IMR-90 (cell line): ENCODE measurements at regions not wholly inside any gene's neighbourhood (a gene's known extent, or its start where the extent isn't known, plus 50 kb on each side); places are given as distances from the start of the nearest gene placed in this dataset.

ENCODE experiments used
- ATAC-seq: fragments of 200-7000 bp; cut with Tn5 transposase; 2 replicates; pipeline ENCODE4 v1.9.1; 2020; ENCODE audit warnings: low read depth, mild to moderate bottlenecking, moderate library complexity
- BruUV-seq: library from RNA; stranded (reverse); fragments of 400-500 nt; replicated peaks from 2 replicates; lab custom pipeline; 2021; lab: Mats Ljungman, UMichigan
- CTCF ChIA-PET: fragments of 300-600 bp; formaldehyde crosslinking; extraction: SDS; loops from one replicate; lab custom pipeline; 2021; ENCODE audit warnings: antibody characterized with exemption; lab: Yijun Ruan, JAX
- POLR2A ChIA-PET: fragments of 300-600 bp; sonication (Branson Sonifier 250); formaldehyde crosslinking; loops from one replicate; lab custom pipeline; 2022; ENCODE audit warnings: antibody characterized with exemption; ENCODE audit not compliant: unreplicated experiment; lab: Charles Lee
- DNase-seq: peaks from one replicate; pipeline ENCODE4 v3.0.0; 2013
- H2AFZ ChIP-seq: replicated peaks from 2 replicates; pipeline ENCODE3; 2013; ENCODE audit warnings: low read length, mild to moderate bottlenecking; ENCODE audit not compliant: poor library complexity
- H2AK5ac ChIP-seq: 2 replicates; pipeline ENCODE4 v1.6.1; 2013; ENCODE audit warnings: low read depth, low read length, inconsistent platforms
- H2AK9ac ChIP-seq: replicated peaks from 2 replicates; pipeline ENCODE3; 2013; ENCODE audit warnings: mild to moderate bottlenecking, low read depth, low read length, moderate library complexity; ENCODE audit not compliant: poor library complexity
- H2BK120ac ChIP-seq: 2 replicates; pipeline ENCODE4 v1.6.1; 2013; ENCODE audit warnings: low read depth, low read length, inconsistent platforms
- H2BK15ac ChIP-seq: 3 replicates; pipeline ENCODE4 v1.6.1; 2013; ENCODE audit warnings: low read depth, low read length, inconsistent platforms
- H2BK20ac ChIP-seq: 2 replicates; pipeline ENCODE4 v1.6.1; 2013; ENCODE audit warnings: low read depth, mild to moderate bottlenecking, inconsistent platforms, low read length, moderate library complexity
- H2BK5ac ChIP-seq: 2 replicates; pipeline ENCODE4 v1.6.1; 2013; ENCODE audit warnings: mild to moderate bottlenecking, low read depth, low read length, inconsistent platforms; ENCODE audit not compliant: poor library complexity, severe bottlenecking
- H3K14ac ChIP-seq: replicated peaks from 2 replicates; pipeline ENCODE4 v1.6.1; 2013; ENCODE audit warnings: low read depth, low read length, inconsistent platforms
- H3K18ac ChIP-seq: 2 replicates; pipeline ENCODE4 v1.6.1; 2013; ENCODE audit warnings: low read depth, low read length, control low read depth
- H3K23ac ChIP-seq: 2 replicates; pipeline ENCODE4 v1.6.1; 2013; ENCODE audit warnings: low read depth, low read length, inconsistent platforms
- H3K27ac ChIP-seq: 2 replicates; pipeline ENCODE4 v1.5.1; 2013; ENCODE audit warnings: mild to moderate bottlenecking, control low read depth, low read length; ENCODE audit not compliant: insufficient read depth
- H3K27me3 ChIP-seq: 2 replicates; pipeline ENCODE4 v1.6.1; 2013; ENCODE audit warnings: low read length; ENCODE audit not compliant: control insufficient read depth, insufficient read depth
- H3K36me3 ChIP-seq: 2 replicates; pipeline ENCODE4 v1.6.1; 2013; ENCODE audit warnings: low read length, mixed read lengths; ENCODE audit not compliant: control insufficient read depth, insufficient read depth
- H3K4ac ChIP-seq: 2 replicates; pipeline ENCODE4 v1.6.1; 2013; ENCODE audit warnings: low read depth, low read length, inconsistent platforms
- H3K4me1 ChIP-seq: 2 replicates; pipeline ENCODE4 v1.6.1; 2013; ENCODE audit warnings: low read length, mixed read lengths; ENCODE audit not compliant: control insufficient read depth, insufficient read depth
- H3K4me2 ChIP-seq: 2 replicates; pipeline ENCODE4 v1.6.1; 2013; ENCODE audit warnings: low read depth, mild to moderate bottlenecking, control low read depth, low read length, moderate library complexity
- H3K4me3 ChIP-seq: 2 replicates; pipeline ENCODE4 v1.5.1; 2013; ENCODE audit warnings: low read depth, mild to moderate bottlenecking, control low read depth, low read length, moderate library complexity; ENCODE audit not compliant: insufficient read depth
- H3K56ac ChIP-seq: 2 replicates; pipeline ENCODE4 v1.6.1; 2013; ENCODE audit warnings: low read length, inconsistent platforms; ENCODE audit not compliant: insufficient read depth; ENCODE audit errors: extremely low read depth
- H3K79me1 ChIP-seq, 2 experiments: 2 replicates each; pipeline ENCODE4 v1.6.1; 2013; ENCODE audit warnings: low read length in 2 of 2, inconsistent platforms in 1 of 2, low read depth in 1 of 2
- H3K9ac ChIP-seq: 2 replicates; pipeline ENCODE4 v1.6.1; 2013; ENCODE audit warnings: low read depth, low read length, control low read depth
- H3K9me1 ChIP-seq: 2 replicates; pipeline ENCODE4 v1.6.1; 2013; ENCODE audit warnings: low read length, inconsistent platforms; ENCODE audit not compliant: insufficient read depth
- H3K9me3 ChIP-seq: 2 replicates; pipeline ENCODE4 v1.6.1; 2013; ENCODE audit warnings: low read length; ENCODE audit not compliant: control insufficient read depth, insufficient read depth
- H4K20me1 ChIP-seq: 2 replicates; pipeline ENCODE4 v1.6.1; 2013; ENCODE audit warnings: low read length, inconsistent platforms; ENCODE audit not compliant: insufficient read depth
- H4K5ac ChIP-seq: 2 replicates; pipeline ENCODE4 v1.6.1; 2013; ENCODE audit warnings: mild to moderate bottlenecking, low read depth, low read length, control low read depth
- H4K8ac ChIP-seq, 2 experiments: 2 replicates each; pipeline ENCODE4 v1.6.1; 2013; ENCODE audit warnings: low read depth in 2 of 2, low read length in 2 of 2, control low read depth in 1 of 2, inconsistent platforms in 1 of 2
- H4K91ac ChIP-seq: 2 replicates; pipeline ENCODE4 v1.6.1; 2013; ENCODE audit warnings: low read depth, low read length, inconsistent platforms; ENCODE audit not compliant: insufficient read depth
- CEBPB ChIP-seq: IDR thresholded peaks from 2 replicates; pipeline ENCODE4 v1.6.1; 2012; ENCODE audit warnings: low read depth, low read length, improper control_type of control experiment
- FOS ChIP-seq: fragments of 150-350 bp; IDR thresholded peaks from 2 replicates; pipeline ENCODE4 v1.6.1; 2016; ENCODE audit warnings: low read depth, low read length
- MAFK ChIP-seq: IDR thresholded peaks from 2 replicates; pipeline ENCODE4 v1.6.1; 2012; ENCODE audit warnings: low read depth, low read length, improper control_type of control experiment
- MAZ ChIP-seq: IDR thresholded peaks from 2 replicates; pipeline ENCODE4 v1.6.1; 2012; ENCODE audit warnings: low read depth, mild to moderate bottlenecking, low read length, improper control_type of control experiment, moderate library complexity, borderline replicate concordance
- MXI1 ChIP-seq: IDR thresholded peaks from 2 replicates; pipeline ENCODE4 v1.6.1; 2012; ENCODE audit warnings: low read depth, mild to moderate bottlenecking, low read length, moderate library complexity, borderline replicate concordance
- POLR2A ChIP-seq: IDR thresholded peaks from 2 replicates; pipeline ENCODE4 v1.6.1; 2012; ENCODE audit warnings: mild to moderate bottlenecking, low read depth, low read length
- RCOR1 ChIP-seq: IDR thresholded peaks from 2 replicates; pipeline ENCODE4 v1.6.1; 2012; ENCODE audit warnings: mild to moderate bottlenecking, low read length, improper control_type of control experiment; ENCODE audit not compliant: insufficient replicate concordance
- SMC3 ChIP-seq: fragments of 150-350 bp; IDR thresholded peaks from 2 replicates; pipeline ENCODE4 v1.6.1; 2016; ENCODE audit warnings: low read depth, mild to moderate bottlenecking, antibody characterized with exemption, low read length, moderate library complexity
- WGBS, 2 experiments: methylation state at CpG; one replicate each; pipeline versions ENCODE4 v1.1.5 to v1.1.7; 2013; ENCODE audit warnings: missing lambda C conversion rate in 2 of 2; ENCODE audit not compliant: insufficient read length in 1 of 2; ENCODE audit errors: extremely low coverage in 2 of 2; 5-methylcytosine and 5-hydroxymethylcytosine counted together
- dilution Hi-C: fragments of 300-500 bp; cut with HindIII; formaldehyde crosslinking; loops from one replicate; pipeline ENCODE4 v1.14.3; 2018; ENCODE audit warnings: low sequenced_read_pairs; ENCODE audit not compliant: unreplicated experiment
- in situ Hi-C: fragments of 300-500 bp; cut with MboI; formaldehyde crosslinking; loops from 3 replicates; pipeline ENCODE4 v1.14.3; 2019; ENCODE audit warnings: low sequenced_read_pairs, inconsistent platforms, mixed read lengths
- intact Hi-C: fragments of 100-400 bp; cut with micrococcal nuclease; formaldehyde crosslinking; loops from 2 replicates; pipeline ENCODE4 v1.10.0; 2022
- TF ChIP-seq, protein P1 (sequence below): fragments of 150-350 bp; IDR thresholded peaks from 2 replicates; pipeline ENCODE4 v1.6.1; 2017; ENCODE audit warnings: mild to moderate bottlenecking, antibody characterized with exemption, low read length, low read depth

DNA sequence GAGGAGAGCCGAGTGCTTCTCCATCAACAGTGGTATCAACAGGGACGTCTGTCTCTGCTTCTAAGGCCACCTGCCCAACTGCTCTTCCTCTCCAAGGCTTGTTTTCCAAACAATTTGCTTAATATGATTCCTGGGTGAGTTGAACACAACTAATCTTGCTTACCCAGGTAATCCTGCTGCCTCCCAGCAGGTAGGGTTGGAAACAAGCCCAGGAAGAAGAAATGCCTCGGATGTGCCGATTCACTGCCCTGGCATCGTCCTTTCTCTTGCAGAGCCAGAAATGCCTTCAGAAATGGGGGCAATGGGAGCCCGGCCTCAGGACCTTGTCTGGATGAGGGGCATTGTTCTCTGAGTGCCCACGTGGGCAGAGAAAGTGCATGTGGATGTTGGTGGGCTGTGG lies 51.9 kb upstream of the C1QTNF9B start:
- Histone ChIP-seq H3K56ac (no peak overlapping the region), H2BK15ac (no peak overlapping the region), H3K23ac (no peak overlapping the region), H3K36me3 (no peaks in the 10 kb centered on the region), H2BK120ac (no peak overlapping the region), H3K4ac (no peak overlapping the region), H4K20me1 (no peaks in the 10 kb centered on the region), H4K8ac (no peak overlapping the region), H3K79me1 (no peaks in the 10 kb centered on the region), H2BK20ac (no peak overlapping the region), H2AK9ac (no peak overlapping the region), H3K14ac (no peak overlapping the region), H3K27ac (no peak overlapping the region), H3K9me1 (no peaks in the 10 kb centered on the region), H3K4me3 (no peak overlapping the region), H2BK5ac (no peak overlapping the region), H3K9me3 (no peaks in the 10 kb centered on the region), H4K91ac (no peak overlapping the region), H4K5ac (no peak overlapping the region), H2AFZ (no peak overlapping the region), H3K18ac (no peak overlapping the region), H3K4me1 (no peaks in the 10 kb centered on the region), H3K27me3 (peaks cover 12% of the 10 kb centered on the region; the same call in 1 of the 2 replicates), H2AK5ac (no peak overlapping the region), H3K9ac (no peak overlapping the region), H3K4me2 (no peak overlapping the region)
- no peak for ATAC-seq
- BruUV-seq: no TSS peak
- ChIA-PET POLR2A (no interaction called here), CTCF (no interaction called here)
- dilution Hi-C loops: no loop called here
- intact Hi-C loops: no loop called here
- DNase-seq: no peak
- in situ Hi-C loops: no loop called here
- WGBS, 2 experiments: no CpG with 5 or more reads among the region's 7 CpGs
- TF ChIP-seq FOS: no peak
- TF ChIP-seq, protein P1, sequence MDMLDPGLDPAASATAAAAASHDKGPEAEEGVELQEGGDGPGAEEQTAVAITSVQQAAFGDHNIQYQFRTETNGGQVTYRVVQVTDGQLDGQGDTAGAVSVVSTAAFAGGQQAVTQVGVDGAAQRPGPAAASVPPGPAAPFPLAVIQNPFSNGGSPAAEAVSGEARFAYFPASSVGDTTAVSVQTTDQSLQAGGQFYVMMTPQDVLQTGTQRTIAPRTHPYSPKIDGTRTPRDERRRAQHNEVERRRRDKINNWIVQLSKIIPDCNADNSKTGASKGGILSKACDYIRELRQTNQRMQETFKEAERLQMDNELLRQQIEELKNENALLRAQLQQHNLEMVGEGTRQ: no peak
- no peak for TF ChIP-seq RCOR1
- TF ChIP-seq MXI1: no peak
- no peak for TF ChIP-seq CEBPB
- TF ChIP-seq MAZ: no peak
- no peak for TF ChIP-seq POLR2A
- TF ChIP-seq MAFK: no peak
- TF ChIP-seq SMC3: no peak
